Esophagus muscularis mucosa (tissue), 4 donors: ENCODE measurements at regions not wholly inside any gene's neighbourhood (a gene's known extent, or its start where the extent isn't known, plus 50 kb on each side); places are given as distances from the start of the nearest gene placed in this dataset.

ENCODE experiments used
- CTCF ChIP-seq, 3 experiments: fragments of 200-600 bp in 2 of 3; fragments of 450-650 bp in 1 of 3; sonication (generic) in 2 of 3; IDR thresholded peaks; one replicate each; pipeline ENCODE4 v1.5.1; 2017 to 2019; ENCODE audit warnings: antibody characterized with exemption in 3 of 3, mild to moderate bottlenecking in 2 of 3, moderate library complexity in 1 of 3
- EP300 ChIP-seq: sonication (generic); formaldehyde crosslinking; IDR thresholded peaks from one replicate; pipeline ENCODE4 v1.6.1; 2017; ENCODE audit warnings: antibody characterized with exemption
- POLR2A ChIP-seq: fragments of 450-650 bp; IDR thresholded peaks from one replicate; pipeline ENCODE4 v1.6.1; 2017; ENCODE audit warnings: antibody characterized with exemption, moderate library complexity, mild to moderate bottlenecking, low read depth
- POLR2AphosphoS5 ChIP-seq, 2 donors: sonication (generic); formaldehyde crosslinking; IDR thresholded peaks; one replicate each; pipeline ENCODE4 v1.6.1; 2017; ENCODE audit warnings: antibody characterized with exemption in 2 of 2

DNA sequence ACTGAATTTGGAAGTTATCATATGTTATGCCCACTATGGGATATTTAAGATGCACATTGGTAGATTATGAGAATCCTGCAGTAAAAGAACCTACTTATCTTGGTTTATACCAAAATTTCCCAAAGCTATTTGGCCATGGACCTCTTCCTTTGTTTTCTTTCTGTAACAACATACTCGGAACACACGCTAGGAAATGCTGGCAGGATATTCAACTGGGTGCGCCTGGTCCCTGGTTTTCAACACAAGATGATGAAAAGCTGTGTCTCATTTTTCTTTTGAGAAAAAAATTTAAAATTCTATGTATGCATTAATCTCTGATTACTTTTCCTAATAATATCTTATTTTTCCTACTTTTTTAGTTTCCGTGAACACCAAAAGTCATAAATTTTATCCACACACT is 128.5 kb upstream of the NRP1 start:
- no peak for TF ChIP-seq CTCF (IDR thresholded peaks at IDR 0.05)
- no peak for TF ChIP-seq POLR2A
- no peak for TF ChIP-seq EP300
- TF ChIP-seq POLR2AphosphoS5 (IDR thresholded peaks at IDR 0.05), result no peak
